Activated naive CD8-positive, alpha-beta T cell treated with anti-CD3 and anti-CD28 coated beads, Interleukin-2, amount 50 U/mL, for 24 hours (primary cell): ENCODE measurements at regions not wholly inside any gene's neighbourhood (a gene's known extent, or its start where the extent isn't known, plus 50 kb on each side); places are given as distances from the start of the nearest gene placed in this dataset.

Experiments
- ATAC-seq: fragments of 150-1000 bp; cut with Tn5 transposase; one replicate; pipeline ENCODE4 v1.10.0; 2021
- DNase-seq: peaks from one replicate; pipeline ENCODE4 v3.0.0; 2021
- H3K27ac Mint-ChIP-seq: one replicate; pipeline ENCODE4 v1.8.0; 2021; ENCODE audit warnings: mild to moderate bottlenecking, mixed read lengths
- H3K27me3 Mint-ChIP-seq: one replicate; pipeline ENCODE4 v1.8.0; 2021; ENCODE audit warnings: mixed read lengths
- H3K36me3 Mint-ChIP-seq: one replicate; pipeline ENCODE4 v1.8.0; 2021; ENCODE audit warnings: low read depth, mixed read lengths
- H3K4me1 Mint-ChIP-seq: one replicate; pipeline ENCODE4 v1.8.0; 2021; ENCODE audit warnings: mixed read lengths
- H3K4me3 Mint-ChIP-seq: one replicate; pipeline ENCODE4 v1.8.0; 2021; ENCODE audit warnings: mild to moderate bottlenecking, moderate library complexity, mixed read lengths
- H3K9me3 Mint-ChIP-seq: one replicate; pipeline ENCODE4 v1.8.0; 2021; ENCODE audit warnings: mixed read lengths

GRCh38 chr16:11488304-11488703 lies 98.4 kb downstream of the LITAF start:
- Mint-ChIP-seq H3K36me3 (peaks cover 14% of the 10 kb centered on the region), H3K27ac (no peak overlapping the region), H3K9me3 (peaks cover 17% of the 10 kb centered on the region), H3K4me1 (no peaks in the 10 kb centered on the region), H3K4me3 (no peak overlapping the region), H3K27me3 (no peaks in the 10 kb centered on the region)
- ATAC-seq (no peak), DNase-seq (no peak)

- no peaks in the 10 kb centered on the region for H3K27me3 Mint-ChIP-seq
- peaks cover 13% of the 10 kb centered on the region for H3K4me1 Mint-ChIP-seq
- DNase-seq = no peak
- no peak for ATAC-seq
- no peak overlapping the region for H3K4me3 Mint-ChIP-seq
- peaks cover 4% of the 10 kb centered on the region for H3K9me3 Mint-ChIP-seq
- H3K27ac Mint-ChIP-seq = no peak overlapping the region
- H3K36me3 Mint-ChIP-seq = no peaks in the 10 kb centered on the region
Observed at GRCh38 chr16:11491524-11491923, 95.2 kb downstream of the LITAF start.

DNA sequence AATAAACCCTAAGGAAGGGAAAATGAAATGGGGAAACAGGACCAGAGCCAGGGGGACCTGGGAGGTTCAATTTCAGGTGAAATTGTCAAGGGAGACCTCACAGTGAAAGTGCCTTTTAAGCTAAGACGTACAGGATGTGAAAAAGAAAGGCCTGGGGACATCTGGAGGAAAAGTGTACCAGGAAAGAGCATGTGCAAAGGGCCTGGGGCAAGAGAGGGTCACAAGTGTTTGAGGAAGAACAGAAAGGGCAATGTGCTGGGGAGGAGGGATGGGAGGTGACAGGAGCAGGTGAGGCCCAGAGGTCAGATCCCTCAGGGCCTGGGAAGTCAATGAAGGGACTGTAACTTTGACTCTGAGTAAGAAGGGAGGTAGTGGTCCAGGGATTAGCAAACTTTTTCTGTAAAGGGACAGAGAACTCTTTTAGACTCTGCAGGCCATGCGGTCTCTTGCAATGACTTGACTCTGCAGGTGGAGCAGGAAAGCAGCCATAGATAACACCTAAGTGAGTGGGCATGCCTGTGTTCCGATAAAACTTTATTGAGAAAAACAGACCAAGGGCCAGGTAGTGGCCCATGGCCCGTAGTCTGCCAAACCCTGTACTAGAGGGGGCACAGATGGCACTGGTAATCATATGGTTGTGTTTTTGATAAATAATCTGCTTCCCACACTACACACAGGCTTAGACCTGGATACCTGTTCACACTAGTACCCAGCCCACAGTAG lies 93.8 kb downstream of the LITAF start:
- Mint-ChIP-seq H3K4me1 (peaks cover 24% of the 10 kb centered on the region), H3K27ac (no peak overlapping the region), H3K27me3 (no peaks in the 10 kb centered on the region), H3K9me3 (peaks cover 4% of the 10 kb centered on the region), H3K36me3 (no peaks in the 10 kb centered on the region), H3K4me3 (no peak overlapping the region)
- no peak for ATAC-seq
- DNase-seq = no peak

DNA sequence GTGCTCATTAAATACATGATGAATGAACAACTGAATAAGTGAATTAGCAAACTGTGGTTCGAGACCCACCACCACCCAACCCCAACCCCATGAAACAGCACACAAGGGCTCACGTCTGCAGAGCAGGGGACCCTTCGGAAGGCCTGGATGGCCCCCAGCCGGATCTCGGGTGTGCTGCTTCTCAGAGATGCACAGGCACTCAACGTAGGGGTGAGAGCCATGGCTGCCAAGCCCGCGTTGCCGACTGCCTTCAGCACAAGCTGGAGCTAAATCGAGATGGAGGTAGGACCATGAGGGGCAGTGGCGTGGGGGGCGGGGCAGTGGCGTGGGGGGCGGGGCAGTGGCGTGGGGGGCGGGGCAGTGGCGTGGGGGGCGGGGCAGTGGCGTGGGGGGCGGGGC lies 93.2 kb downstream of the LITAF start:
- DNase-seq = no peak
- Mint-ChIP-seq H3K9me3 (peaks cover 4% of the 10 kb centered on the region), H3K36me3 (no peaks in the 10 kb centered on the region), H3K27me3 (no peaks in the 10 kb centered on the region), H3K4me1 (peaks cover 26% of the 10 kb centered on the region), H3K4me3 (no peak overlapping the region), H3K27ac (no peak overlapping the region)
- ATAC-seq = no peak

- no peak for ATAC-seq
- H3K27ac Mint-ChIP-seq = no peak overlapping the region
- peaks cover 4% of the 10 kb centered on the region for H3K9me3 Mint-ChIP-seq
- no peaks in the 10 kb centered on the region for H3K27me3 Mint-ChIP-seq
- H3K4me3 Mint-ChIP-seq = no peak overlapping the region
- no peak for DNase-seq
- H3K36me3 Mint-ChIP-seq = no peaks in the 10 kb centered on the region
- peaks cover 29% of the 10 kb centered on the region for H3K4me1 Mint-ChIP-seq
Observed at GRCh38 chr16:11494029-11494428, 92.7 kb downstream of the LITAF start.

DNA sequence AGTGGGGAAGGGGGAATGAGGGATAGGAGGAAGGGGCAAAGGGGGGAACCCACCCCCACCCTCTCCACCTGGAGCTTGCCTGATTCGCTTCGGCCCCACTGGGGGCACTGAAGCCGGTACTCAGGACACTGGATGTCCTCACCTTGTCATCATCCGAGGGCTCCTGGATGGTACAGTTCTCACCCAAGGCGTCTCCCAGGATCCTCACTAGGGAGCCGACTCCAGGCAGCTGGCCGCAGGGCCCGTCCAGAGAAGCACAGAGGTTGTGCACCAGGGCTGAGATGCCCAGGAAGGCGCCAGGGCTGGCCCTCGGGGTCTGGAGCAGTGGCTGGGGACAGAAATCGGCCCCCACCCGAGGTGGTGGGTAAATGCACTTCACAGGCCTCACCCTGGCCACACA lies 92.3 kb downstream of the LITAF start:
- no peak overlapping the region for H3K4me3 Mint-ChIP-seq
- ATAC-seq (no peak), DNase-seq (no peak)
- H3K27ac Mint-ChIP-seq = no peak overlapping the region
- no peaks in the 10 kb centered on the region for H3K27me3 Mint-ChIP-seq
- H3K4me1 Mint-ChIP-seq = peaks cover 29% of the 10 kb centered on the region
- H3K36me3 Mint-ChIP-seq = no peaks in the 10 kb centered on the region
- H3K9me3 Mint-ChIP-seq = peaks cover 4% of the 10 kb centered on the region

- no peaks in the 10 kb centered on the region for H3K27me3 Mint-ChIP-seq
- H3K4me3 Mint-ChIP-seq = no peak overlapping the region
- ATAC-seq (no peak), DNase-seq (no peak)
- H3K36me3 Mint-ChIP-seq = no peaks in the 10 kb centered on the region
- peaks cover 29% of the 10 kb centered on the region for H3K4me1 Mint-ChIP-seq
- H3K9me3 Mint-ChIP-seq = peaks cover 4% of the 10 kb centered on the region
- no peak overlapping the region for H3K27ac Mint-ChIP-seq
Observed at GRCh38 chr16:11495066-11495407, 91.7 kb downstream of the LITAF start.
